NT2/D1 (cell line): ENCODE measurements at regions not wholly inside any gene's neighbourhood (a gene's known extent, or its start where the extent isn't known, plus 50 kb on each side); places are given as distances from the start of the nearest gene placed in this dataset.
A peak's percentile ranks its signal among the peaks of the same experiment; 100 is the strongest.

Source experiments
- DNase-seq: peaks from one replicate; pipeline ENCODE4 v3.0.0-alpha.2; 2011; ENCODE audit warnings: low read depth, low spot score
- H3K27me3 ChIP-seq: 2 replicates; pipeline ENCODE4 v1.6.0; 2011; ENCODE audit warnings: mild to moderate bottlenecking; ENCODE audit not compliant: insufficient read length, insufficient read depth
- H3K36me3 ChIP-seq: 2 replicates; pipeline ENCODE4 v1.6.1; 2011; ENCODE audit warnings: mild to moderate bottlenecking, low read length, mixed read lengths; ENCODE audit not compliant: insufficient read depth, insufficient read length
- H3K4me1 ChIP-seq: 2 replicates; pipeline ENCODE4 v1.5.1; 2011; ENCODE audit not compliant: insufficient read depth, insufficient read length
- H3K4me3 ChIP-seq: 2 replicates; pipeline ENCODE4 v1.5.1; 2011; ENCODE audit warnings: low read depth; ENCODE audit not compliant: insufficient read length
- H3K9ac ChIP-seq: 2 replicates; pipeline ENCODE4 v1.6.0; 2011; ENCODE audit warnings: low read depth; ENCODE audit not compliant: insufficient read length
- H3K9me3 ChIP-seq: 2 replicates; pipeline ENCODE4 v1.5.1; 2011; ENCODE audit warnings: mild to moderate bottlenecking, low read length; ENCODE audit not compliant: insufficient read depth
- SUZ12 ChIP-seq: IDR thresholded peaks from 2 replicates; pipeline ENCODE4 v1.6.1; 2011; ENCODE audit not compliant: insufficient read length, insufficient read depth; ENCODE audit errors: extremely low read depth
- YY1 ChIP-seq: IDR thresholded peaks from 2 replicates; pipeline ENCODE4 v1.6.1; 2011; ENCODE audit not compliant: insufficient read length, insufficient read depth
- ZNF274 ChIP-seq: IDR thresholded peaks from 2 replicates; pipeline ENCODE4 v1.6.1; 2011; ENCODE audit warnings: mild to moderate bottlenecking, low read depth, low read length

GRCh38 chr4:3384391-3384770 is 57.4 kb upstream of the HGFAC start:
- Histone ChIP-seq H3K4me1 (peaks cover 9% of the 10 kb centered on the region), H3K9me3 (peaks cover 25% of the 10 kb centered on the region), H3K9ac (no peak overlapping the region), H3K4me3 (no peak overlapping the region), H3K27me3 (no peaks in the 10 kb centered on the region), H3K36me3 (no peaks in the 10 kb centered on the region)
- TF ChIP-seq SUZ12, result no peak
- no peak for TF ChIP-seq ZNF274
- TF ChIP-seq YY1, result no peak
- DNase-seq, result no peak

- Histone ChIP-seq H3K27me3 (no peaks in the 10 kb centered on the region), H3K4me3 (no peak overlapping the region), H3K9ac (no peak overlapping the region), H3K9me3 (peaks cover 18% of the 10 kb centered on the region), H3K36me3 (no peaks in the 10 kb centered on the region), H3K4me1 (peaks cover 16% of the 10 kb centered on the region)
- TF ChIP-seq YY1 (no peak), ZNF274 (no peak), SUZ12 (no peak)
- DNase-seq, result no peak
These were observed 56.7 kb upstream of the HGFAC start for GRCh38 chr4:3384771-3385710.

GRCh38 chr4:3385711-3386420 is 55.9 kb upstream of the HGFAC start:
- TF ChIP-seq YY1 (no peak), ZNF274 (no peak), SUZ12 (no peak)
- Histone ChIP-seq H3K9me3 (0 out of 2 replicates have a peak, but pooled peaks cover 10% of the 10 kb centered on the region), H3K27me3 (no peaks in the 10 kb centered on the region), H3K4me3 (no peak overlapping the region), H3K36me3 (no peaks in the 10 kb centered on the region), H3K4me1 (peaks cover 19% of the 10 kb centered on the region), H3K9ac (no peak overlapping the region)
- DNase-seq, result no peak

GRCh38 chr4:3386526-3386925 is 55.2 kb upstream of the HGFAC start:
- Histone ChIP-seq H3K9ac (no peak overlapping the region), H3K4me3 (no peak overlapping the region), H3K36me3 (no peaks in the 10 kb centered on the region), H3K9me3 (0 out of 2 replicates have a peak, but pooled peaks cover 3% of the 10 kb centered on the region), H3K4me1 (peaks cover 20% of the 10 kb centered on the region), H3K27me3 (no peaks in the 10 kb centered on the region)
- DNase-seq, result no peak
- TF ChIP-seq YY1, result no peak

- Histone ChIP-seq H3K4me3 (no peak overlapping the region), H3K36me3 (no peaks in the 10 kb centered on the region), H3K4me1 (peaks cover 22% of the 10 kb centered on the region), H3K9ac (no peak overlapping the region), H3K27me3 (no peaks in the 10 kb centered on the region), H3K9me3 (no peaks in the 10 kb centered on the region)
- TF ChIP-seq YY1, result no peak
- no peak for TF ChIP-seq SUZ12
- no peak for TF ChIP-seq ZNF274
- no peak for DNase-seq
These were observed 54.4 kb upstream of the HGFAC start for GRCh38 chr4:3387154-3387942.

- H3K4me3 ChIP-seq, result no peak overlapping the region
- no peak for DNase-seq
These were observed 53.8 kb upstream of the HGFAC start for GRCh38 chr4:3387943-3388361.

More at GRCh38 chr4:3387943-3388361, 53.8 kb upstream of the HGFAC start:
- Histone ChIP-seq H3K9me3 (no peaks in the 10 kb centered on the region), H3K27me3 (no peaks in the 10 kb centered on the region), H3K4me1 (peaks cover 22% of the 10 kb centered on the region), H3K36me3 (no peaks in the 10 kb centered on the region), H3K9ac (peak overlapping the region; percentile 59)
- TF ChIP-seq SUZ12 (no peak), YY1 (no peak), ZNF274 (no peak)
